ENCODE measurements at regions not wholly inside any gene's neighbourhood (a gene's known extent, or its start where the extent isn't known, plus 50 kb on each side); places are given as distances from the start of the nearest gene placed in this dataset.
A peak's percentile ranks its signal among the peaks of the same experiment; 100 is the strongest.
"Not testable (repeated sequence)": the region's sequence is repeated elsewhere in the genome, so short reads cannot be mapped to it uniquely, and the experiment has no call there.

DNA sequence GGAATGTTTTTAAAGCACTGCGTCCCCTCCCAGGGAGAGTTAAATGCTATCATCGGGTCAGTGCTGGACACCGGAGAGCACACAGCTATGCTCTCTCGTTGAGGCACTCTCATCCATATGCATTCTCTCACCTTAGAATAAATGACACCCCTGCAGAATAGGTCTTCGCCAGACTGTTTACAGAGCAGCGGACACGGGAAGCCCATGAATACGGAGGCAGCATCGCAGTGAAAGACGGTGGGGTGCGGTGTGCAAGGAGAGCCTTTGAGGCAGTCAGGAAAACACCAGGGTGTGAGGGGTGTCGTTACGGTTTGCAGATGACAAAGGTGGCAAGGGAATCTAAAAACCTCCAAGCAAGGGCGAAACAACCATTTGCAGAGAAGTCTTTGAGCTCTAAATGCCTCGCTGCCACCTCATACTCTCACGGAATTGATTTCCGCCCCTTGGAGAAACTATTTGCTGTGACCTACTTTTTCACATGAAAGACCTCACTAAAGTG is 169.2 kb upstream of the FHL2 start:
- no peak for DNase-seq

GRCh38 chr2:105563000-105563719 is 164.3 kb upstream of the FHL2 start:
- no peak for DNase-seq

GRCh38 chr2:105561401-105561800 is 162.6 kb upstream of the FHL2 start:
- DNase-seq: no peak

DNA sequence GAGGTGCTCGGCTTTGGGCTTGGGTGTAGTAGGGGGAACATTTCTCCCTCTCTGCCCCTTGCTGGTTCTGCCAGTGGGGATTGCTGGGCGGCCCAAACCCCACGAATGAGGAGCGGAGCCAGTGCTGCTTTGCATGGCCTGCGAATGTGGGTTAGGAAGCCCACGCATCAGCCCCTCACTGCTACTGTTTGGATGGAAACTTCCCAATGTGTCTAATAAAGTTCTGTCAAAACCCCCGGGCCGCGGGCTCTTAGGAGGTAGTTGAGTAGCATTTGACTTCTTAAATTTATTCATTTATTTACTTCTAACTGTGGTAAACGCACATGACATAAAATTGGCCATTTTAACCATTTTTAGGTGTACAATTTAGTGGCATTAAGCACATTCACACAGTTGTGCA is 161.3 kb upstream of the FHL2 start:
- no peak for DNase-seq

- DNase-seq: no peak
These were observed 158.4 kb upstream of the FHL2 start for GRCh38 chr2:105557021-105557920.

- no peak for DNase-seq
These were observed 157.5 kb upstream of the FHL2 start for GRCh38 chr2:105556366-105556765.

- no peak for DNase-seq
These were observed 155.4 kb upstream of the FHL2 start for GRCh38 chr2:105554235-105554634.

DNA sequence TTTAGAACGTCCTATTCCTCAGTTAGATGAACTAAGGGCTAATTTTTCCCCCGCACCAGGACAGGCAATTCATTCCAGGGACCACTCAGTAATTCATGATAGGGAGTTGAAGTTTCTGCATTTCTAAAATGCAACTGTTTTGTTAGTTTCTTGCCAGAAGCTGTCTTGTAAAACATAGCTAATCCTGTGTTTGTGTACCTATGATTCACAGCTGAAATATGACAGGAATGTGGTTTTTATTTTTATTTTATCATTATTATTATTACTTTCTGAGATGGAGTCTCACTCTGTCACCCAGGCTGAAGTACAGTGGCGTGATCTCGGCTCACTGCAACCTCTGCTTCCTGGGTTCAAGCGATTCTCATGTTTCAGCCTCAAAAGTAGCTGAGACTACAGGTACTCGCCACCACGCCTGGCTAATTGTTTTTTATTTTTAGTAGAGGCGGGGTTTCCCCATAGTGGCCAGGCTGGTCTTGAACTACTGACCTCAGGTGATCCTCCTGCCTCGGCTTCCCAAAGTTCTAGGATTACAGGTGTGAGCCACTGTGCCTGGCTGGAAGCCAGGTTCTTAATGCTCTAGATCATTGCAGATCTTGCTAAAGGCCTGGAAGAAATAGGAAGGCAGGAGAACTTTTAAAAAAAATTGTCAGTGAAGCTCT is 154.8 kb upstream of the FHL2 start:
- no peak for DNase-seq

DNA sequence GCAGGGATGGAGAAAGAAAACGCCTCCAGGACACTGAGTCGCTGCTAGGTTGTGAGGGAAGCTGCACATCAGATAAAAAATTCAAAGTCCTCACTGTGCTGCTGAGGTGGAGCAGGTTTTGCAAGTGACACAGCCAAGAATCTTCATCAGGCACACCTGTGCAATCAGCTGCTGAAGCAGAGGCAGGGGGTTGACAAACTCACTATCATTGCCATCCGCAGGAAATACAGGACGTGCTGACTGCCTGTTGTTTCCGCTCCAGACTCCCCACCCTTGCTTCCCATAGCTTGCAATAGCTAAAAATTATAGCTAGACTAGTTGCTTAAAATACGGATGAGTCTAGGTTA is 147.8 kb upstream of the FHL2 start:
- DNase-seq: no peak

DNA sequence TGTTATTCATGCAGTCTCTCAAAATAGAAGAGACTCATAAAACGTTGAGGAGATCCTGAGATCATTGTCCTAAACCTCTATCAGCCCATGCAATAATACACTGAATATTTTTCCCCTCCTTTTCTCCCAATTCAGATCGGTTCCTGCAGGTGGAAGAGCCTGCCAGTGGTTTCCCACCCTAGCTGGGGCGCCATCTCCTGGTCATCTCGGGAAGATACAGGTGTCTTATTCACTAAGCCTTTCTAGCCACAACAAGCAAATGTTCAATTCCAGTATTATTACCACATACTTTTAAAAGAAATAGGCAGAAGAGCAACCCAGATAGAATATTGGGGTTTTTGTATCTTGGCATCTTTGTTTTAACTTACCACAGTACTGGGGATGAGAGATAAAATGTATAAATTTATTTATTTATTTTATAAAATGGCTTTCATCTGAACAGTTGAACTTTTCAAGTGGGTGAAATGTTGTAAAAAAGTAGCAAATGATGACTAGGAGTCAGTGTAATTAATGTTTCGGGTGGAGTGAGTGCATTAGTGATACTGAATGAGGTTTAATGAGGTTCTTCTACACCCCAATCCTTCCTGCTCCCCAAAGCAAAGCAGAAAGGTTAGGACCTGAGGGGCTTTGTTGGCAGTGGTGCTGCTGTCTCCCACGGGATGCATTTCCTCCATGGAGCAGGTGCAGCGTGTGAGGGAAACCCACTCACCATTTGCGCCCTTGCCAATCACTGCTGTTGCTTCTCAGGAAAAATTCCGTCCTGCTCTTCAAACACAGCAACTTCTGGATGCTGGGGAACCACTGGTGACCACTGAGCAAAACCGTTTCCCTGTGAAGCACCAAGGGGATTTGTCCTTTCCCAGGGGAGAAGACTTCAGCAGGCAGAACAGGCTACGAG is 147.1 kb upstream of the FHL2 start:
- DNase-seq: peak; percentile 65

DNA sequence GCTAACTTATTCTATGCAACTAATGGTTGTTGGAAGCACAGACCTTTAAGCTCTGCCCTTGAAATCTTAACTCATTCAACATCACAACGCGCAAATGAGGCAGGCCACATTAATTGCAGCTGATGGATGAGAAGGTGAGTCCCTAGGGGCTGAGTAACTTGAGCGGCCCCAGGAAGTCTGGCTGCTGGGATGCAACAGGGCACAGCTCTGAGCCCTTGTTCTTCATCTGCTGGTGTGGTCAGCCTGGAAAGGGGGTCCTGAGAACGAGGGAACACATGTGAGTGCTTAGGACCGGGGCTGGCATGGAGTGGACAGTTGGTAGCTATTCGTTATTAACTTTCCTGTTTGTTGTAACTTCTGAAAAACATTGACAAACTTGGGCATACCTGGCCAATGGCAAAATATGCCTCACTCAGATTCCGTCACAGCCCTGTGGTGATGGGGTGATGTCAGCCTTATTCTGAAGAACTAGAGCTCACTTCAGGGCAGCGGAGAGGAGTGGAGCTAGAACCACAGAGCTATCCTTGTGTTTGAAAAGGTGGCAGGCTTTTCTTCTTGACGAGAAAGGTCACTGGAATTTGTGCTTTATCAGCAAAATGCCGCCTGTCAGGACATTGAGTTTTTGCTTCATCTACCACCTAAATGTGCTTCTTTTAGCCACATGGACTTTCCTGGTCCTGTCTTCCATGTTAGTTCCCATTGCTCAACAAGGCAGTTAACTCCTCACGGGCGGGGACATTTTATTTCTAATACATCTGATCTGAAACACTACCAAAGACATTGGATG is 145.9 kb upstream of the FHL2 start:
- no peak for DNase-seq

DNA sequence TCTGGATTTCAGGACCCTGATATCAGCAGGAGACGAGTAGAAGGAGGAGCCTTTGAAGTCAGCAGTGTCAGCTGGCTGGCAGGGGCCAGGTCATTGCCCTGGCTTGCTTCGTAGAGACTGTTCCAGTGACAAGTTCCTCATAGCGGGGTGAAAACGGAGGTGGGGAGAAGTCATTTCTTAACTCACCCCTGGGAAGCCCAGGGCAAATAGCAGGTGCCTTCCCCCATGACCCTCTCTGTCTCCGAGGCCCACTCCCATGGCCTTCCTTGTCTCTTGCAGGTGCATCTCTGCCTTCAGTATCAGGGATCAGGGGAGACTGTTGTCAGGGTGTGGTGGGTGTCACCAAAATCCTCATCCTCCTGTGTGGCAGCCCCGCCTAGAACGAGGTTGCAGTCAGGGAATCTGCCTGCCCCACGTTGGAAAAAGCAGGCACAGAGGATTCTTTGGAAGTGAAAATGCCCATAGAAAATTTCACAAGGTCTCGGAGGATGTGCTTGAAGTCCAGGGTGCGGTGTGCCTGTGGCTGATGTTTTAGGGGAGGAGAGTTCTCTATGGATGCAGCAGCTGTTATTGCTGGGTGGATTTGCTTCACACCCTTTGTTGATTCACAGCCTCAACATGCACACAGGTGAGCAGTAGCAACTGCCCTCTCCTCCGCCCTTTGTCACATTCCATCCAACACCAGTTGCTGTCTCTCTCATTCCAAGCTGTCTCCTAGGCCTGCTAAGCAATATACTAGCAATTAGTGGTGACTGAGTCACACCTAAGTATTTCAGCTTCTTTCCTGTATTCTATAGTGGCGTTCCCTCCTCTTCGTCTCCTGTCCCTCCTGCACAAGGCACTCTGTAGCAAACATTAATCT is 142.6 kb upstream of the FHL2 start:
- no peak for DNase-seq

DNA sequence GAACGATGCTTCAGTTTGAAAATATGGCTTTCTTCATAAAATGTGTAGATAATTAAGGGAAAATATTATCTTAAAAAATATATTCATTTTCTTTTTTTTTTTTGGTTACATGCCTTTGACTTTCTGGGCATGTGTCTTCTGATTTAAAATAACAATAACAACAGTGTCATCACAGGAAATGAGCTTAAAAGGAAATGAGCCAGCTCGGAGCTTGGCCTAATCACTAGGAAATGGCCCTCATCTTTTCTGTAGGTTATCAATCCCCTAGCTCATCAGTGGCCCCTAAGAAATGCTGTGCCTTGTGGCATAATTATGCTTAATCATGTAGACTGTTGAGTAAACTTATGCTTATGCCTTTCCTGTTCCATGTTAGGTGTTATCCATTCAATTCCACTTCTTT is 141.8 kb upstream of the FHL2 start:
- DNase-seq: no peak

- DNase-seq: no peak
These were observed 140.5 kb upstream of the FHL2 start for GRCh38 chr2:105539331-105539730.

- no peak for DNase-seq
These were observed 140.0 kb upstream of the FHL2 start for GRCh38 chr2:105538840-105539239.

DNA sequence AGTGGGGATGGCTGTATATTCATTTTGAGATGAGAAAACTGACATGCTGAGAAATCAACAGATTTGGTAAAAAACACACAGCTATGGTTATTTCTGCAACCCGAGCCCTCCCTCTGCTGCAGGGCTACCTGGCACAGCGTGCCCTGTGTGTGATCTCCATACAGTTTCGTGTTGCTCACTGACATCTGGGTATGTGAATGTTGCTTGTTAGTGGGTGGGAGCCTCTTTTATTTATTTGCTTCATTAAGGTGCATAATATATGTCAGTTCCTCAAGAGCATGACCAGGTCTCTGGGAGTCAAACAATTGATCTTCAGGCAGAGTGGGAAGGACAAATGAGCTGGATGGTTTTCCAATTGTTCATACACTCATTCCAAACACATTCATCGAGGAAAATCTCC is 139.1 kb upstream of the FHL2 start:
- DNase-seq: no peak

- DNase-seq: no peak
These were observed 138.6 kb upstream of the FHL2 start for GRCh38 chr2:105537466-105537865.

- DNase-seq: no peak
These were observed 137.3 kb upstream of the FHL2 start for GRCh38 chr2:105536175-105536574.

- DNase-seq: not testable (repeated sequence)
These were observed 130.4 kb upstream of the FHL2 start for GRCh38 chr2:105529258-105529657.

DNA sequence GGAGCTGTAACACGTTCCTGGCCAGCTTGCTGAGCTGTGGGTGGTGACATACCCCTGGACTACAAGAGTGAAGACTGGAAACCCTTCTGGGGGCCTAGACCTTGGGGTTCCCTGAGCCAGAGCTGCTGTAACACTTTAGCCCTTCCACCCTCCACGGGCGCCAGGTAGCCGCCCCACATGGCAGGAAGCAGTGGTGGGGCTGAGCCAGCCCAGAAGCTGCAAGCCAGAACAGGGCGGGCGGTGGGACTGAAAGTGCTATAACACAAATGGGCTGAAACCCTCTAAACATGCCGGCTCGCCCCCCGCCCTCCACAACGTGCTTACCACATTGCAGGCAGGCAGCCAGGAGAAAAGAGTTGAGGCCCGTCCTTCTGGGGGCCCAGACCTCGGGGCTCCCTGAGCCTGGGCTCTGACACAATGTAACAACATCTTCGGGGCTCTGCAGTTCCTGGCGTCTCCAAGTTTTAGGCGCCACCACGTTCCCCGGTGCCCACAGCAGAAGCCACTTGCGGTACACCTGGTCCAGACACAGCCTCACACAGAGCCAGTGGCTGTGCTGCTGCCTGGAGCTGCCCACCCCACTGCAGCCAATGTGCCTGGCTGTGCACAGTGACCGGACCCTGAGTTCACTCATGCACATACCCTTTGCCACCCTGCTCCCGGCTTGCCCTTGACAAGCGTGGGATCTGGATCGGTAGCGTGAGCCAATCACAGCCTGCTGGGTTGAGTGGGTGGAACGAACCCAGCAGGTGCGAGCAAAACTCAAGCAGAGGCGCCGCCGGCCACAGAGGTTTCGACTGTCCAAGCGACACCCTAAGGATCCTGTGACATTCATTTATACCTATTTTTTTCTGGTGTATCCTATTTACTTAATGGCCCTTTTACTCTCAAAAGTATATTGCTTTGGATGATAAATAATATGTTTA is 127.4 kb upstream of the FHL2 start:
- DNase-seq: no peak

Data from activated CD4-positive, alpha-beta T cell treated with anti-CD3 and anti-CD28 coated beads, Interleukin-2, amount 50 U/mL, for 16 hours (primary cell).